ENCODE measurements at regions not wholly inside any gene's neighbourhood (a gene's known extent, or its start where the extent isn't known, plus 50 kb on each side); places are given as distances from the start of the nearest gene placed in this dataset.
"Not testable (repeated sequence)": the region's sequence is repeated elsewhere in the genome, so short reads cannot be mapped to it uniquely, and the experiment has no call there.

GRCh38 chr6:144510859-144511258 is 225.7 kb downstream of the UTRN start:
- peaks cover 4% of the 10 kb centered on the region for H3K36me3 ChIP-seq (replicated peaks)
- DNase-seq, result no peak
- in situ Hi-C loops (cut with HindIII; ENCODE audit: low pct_ligation_motif_present, low sequenced_read_pairs), result no loop called here
- no peaks in the 10 kb centered on the region for H3K27me3 ChIP-seq (replicated peaks)
- no peak overlapping the region for H3K27ac ChIP-seq
- TF ChIP-seq CTCF (IDR thresholded peaks at IDR 0.05; ENCODE audit: low read depth, low read length, missing control alignments), result no peak
- no peak overlapping the region for H3K4me3 ChIP-seq (ENCODE audit: low read depth, low read length)

GRCh38 chr6:144515761-144516160 is 230.6 kb downstream of the UTRN start:
- in situ Hi-C loops (cut with HindIII; ENCODE audit: low pct_ligation_motif_present, low sequenced_read_pairs), result no loop called here

GRCh38 chr6:144519426-144519825 is 234.3 kb downstream of the UTRN start:
- in situ Hi-C loops (cut with HindIII; ENCODE audit: low pct_ligation_motif_present, low sequenced_read_pairs), result no loop called here
- no peak for TF ChIP-seq CTCF (IDR thresholded peaks at IDR 0.05; ENCODE audit: low read depth, low read length, missing control alignments)

More at GRCh38 chr6:144515761-144516160, 230.6 kb downstream of the UTRN start:
- H3K27me3 ChIP-seq (replicated peaks), result no peaks in the 10 kb centered on the region
- H3K4me3 ChIP-seq (ENCODE audit: low read depth, low read length), result no peak overlapping the region
- no peak overlapping the region for H3K27ac ChIP-seq
- no peak for DNase-seq
- H3K36me3 ChIP-seq (replicated peaks), result peaks cover 6% of the 10 kb centered on the region
- TF ChIP-seq CTCF (IDR thresholded peaks at IDR 0.05; ENCODE audit: low read depth, low read length, missing control alignments), result no peak

GRCh38 chr6:144528743-144529425 is 243.7 kb downstream of the UTRN start:
- DNase-seq, result peak; percentile 73
- H3K4me3 ChIP-seq (ENCODE audit: low read depth, low read length), result no peak overlapping the region
- in situ Hi-C loops (cut with HindIII; ENCODE audit: low pct_ligation_motif_present, low sequenced_read_pairs), result no loop called here
- H3K27me3 ChIP-seq (replicated peaks), result no peaks in the 10 kb centered on the region
- peaks cover 11% of the 10 kb centered on the region for H3K36me3 ChIP-seq (replicated peaks)
- H3K27ac ChIP-seq, result no peak overlapping the region
- no peak for TF ChIP-seq CTCF (IDR thresholded peaks at IDR 0.05; ENCODE audit: low read depth, low read length, missing control alignments)

More at GRCh38 chr6:144519426-144519825, 234.3 kb downstream of the UTRN start:
- H3K4me3 ChIP-seq (ENCODE audit: low read depth, low read length), result no peak overlapping the region
- DNase-seq, result no peak
- H3K27me3 ChIP-seq (replicated peaks), result no peaks in the 10 kb centered on the region
- no peak overlapping the region for H3K27ac ChIP-seq
- H3K36me3 ChIP-seq (replicated peaks), result peaks cover 6% of the 10 kb centered on the region

- Histone ChIP-seq H3K27me3 (replicated peaks) (no peaks in the 10 kb centered on the region), H3K4me3 (ENCODE audit: low read depth, low read length) (no peak overlapping the region), H3K27ac (no peak overlapping the region), H3K36me3 (replicated peaks) (peaks cover 11% of the 10 kb centered on the region)
- no peak for TF ChIP-seq CTCF (IDR thresholded peaks at IDR 0.05; ENCODE audit: low read depth, low read length, missing control alignments)
- DNase-seq, result no peak
- in situ Hi-C loops (cut with HindIII; ENCODE audit: low pct_ligation_motif_present, low sequenced_read_pairs), result no loop called here
Measured at GRCh38 chr6:144530118-144530517, 245.0 kb downstream of the UTRN start.

GRCh38 chr6:144532238-144532637 is 247.1 kb downstream of the UTRN start:
- H3K36me3 ChIP-seq (replicated peaks), result peaks cover 11% of the 10 kb centered on the region
- H3K27ac ChIP-seq; H3K4me3 ChIP-seq (ENCODE audit: low read depth, low read length); H3K27me3 ChIP-seq (replicated peaks); DNase-seq; in situ Hi-C loops (cut with HindIII; ENCODE audit: low pct_ligation_motif_present, low sequenced_read_pairs): not testable (repeated sequence)

Measured in brain microvascular endothelial cell (primary cell).